OCI-LY7 (cell line): ENCODE measurements at regions not wholly inside any gene's neighbourhood (a gene's known extent, or its start where the extent isn't known, plus 50 kb on each side); places are given as distances from the start of the nearest gene placed in this dataset.

Source experiments
- CTCF ChIP-seq: fragments of 200-600 bp; sonication (generic); conservative IDR thresholded peaks from 2 replicates; pipeline ENCODE4 v1.5.1; 2014; ENCODE audit warnings: mild to moderate bottlenecking, antibody characterized with exemption, low read length, moderate library complexity, mixed read lengths
- EZH2phosphoT487 ChIP-seq: fragments of 200-600 bp; sonication (generic); IDR thresholded peaks from 2 replicates; pipeline ENCODE4 v1.6.1; 2018; ENCODE audit warnings: low read depth, borderline replicate concordance, mild to moderate bottlenecking, mixed run types, antibody characterized with exemption, low read length, moderate library complexity, mixed read lengths

- TF ChIP-seq CTCF (no peak), EZH2phosphoT487 (no peak)
Measured at GRCh38 chr17:77842528-77843147, 115.9 kb upstream of the TNRC6C start.
